Vagina (tissue), 2 donors: ENCODE measurements at regions not wholly inside any gene's neighbourhood (a gene's known extent, or its start where the extent isn't known, plus 50 kb on each side); places are given as distances from the start of the nearest gene placed in this dataset.

Experiments used
- DNase-seq, 2 donors: peaks; one replicate each; pipeline ENCODE4 v3.0.0-alpha.2; 2017; ENCODE audit errors: extremely low spot score in 2 of 2
- H3K27ac ChIP-seq: fragments of 200-600 bp; sonication (generic); one replicate; pipeline ENCODE4 v1.5.1; 2019
- H3K27me3 ChIP-seq: fragments of 200-600 bp; sonication (generic); one replicate; pipeline ENCODE4 v1.5.1; 2019
- H3K36me3 ChIP-seq, 2 donors: fragments of 200-600 bp; sonication (generic); one replicate each; pipeline ENCODE4 v1.5.1; 2017 to 2019
- H3K4me1 ChIP-seq: fragments of 200-600 bp; sonication (generic); one replicate; pipeline ENCODE4 v1.5.1; 2019
- H3K4me3 ChIP-seq, 2 donors: fragments of 200-600 bp; sonication (generic); 1 replicate in 1 of 2; 2 replicates in 1 of 2; pipeline ENCODE4 v1.5.1; 2016 to 2019
- H3K9me3 ChIP-seq: fragments of 200-600 bp; sonication (generic); one replicate; pipeline ENCODE4 v1.5.1; 2019
- POLR2A ChIP-seq, 2 donors: fragments of 450-650 bp; IDR thresholded peaks; one replicate each; pipeline ENCODE4 v1.6.1; 2017; ENCODE audit warnings: antibody characterized with exemption in 2 of 2, mild to moderate bottlenecking in 2 of 2, moderate library complexity in 2 of 2
- POLR2AphosphoS5 ChIP-seq, 2 donors: sonication (generic); formaldehyde crosslinking; IDR thresholded peaks; one replicate each; pipeline ENCODE4 v1.9.0; 2017; ENCODE audit warnings: antibody characterized with exemption in 2 of 2, mild to moderate bottlenecking in 2 of 2, low read depth in 1 of 2; ENCODE audit not compliant: insufficient read depth in 1 of 2
- intact Hi-C: fragments of 100-400 bp; cut with DNase I; formaldehyde crosslinking; loops from one replicate; pipeline ENCODE4 v1.15.1; 2023
- TF ChIP-seq, protein P1 (sequence below), 3 experiments: fragments of 450-650 bp in 2 of 3; fragments of 200-600 bp in 1 of 3; sonication (generic) in 1 of 3; IDR thresholded peaks; one replicate each; pipeline ENCODE4 v1.5.1; 2017 to 2019; ENCODE audit warnings: antibody characterized with exemption in 3 of 3, mild to moderate bottlenecking in 2 of 3, moderate library complexity in 2 of 3

DNA sequence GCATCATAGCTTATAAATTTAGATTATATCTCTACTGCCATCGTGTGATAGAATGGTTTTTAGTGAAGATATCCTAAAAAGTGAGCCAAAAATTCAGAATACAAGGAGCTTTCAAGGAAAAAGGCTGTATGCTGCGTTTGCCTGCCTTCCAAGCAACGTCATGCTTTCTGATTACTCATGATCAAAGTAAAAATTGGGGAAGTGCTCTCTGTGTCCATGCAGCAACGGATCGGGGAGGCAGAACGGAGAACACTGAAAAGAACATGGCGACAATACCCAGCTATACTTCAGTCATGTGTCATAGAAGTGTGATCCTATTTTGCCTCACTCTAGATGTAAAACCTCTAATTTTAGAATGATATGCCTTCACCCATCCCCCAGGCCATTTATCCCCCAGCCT is 185.7 kb downstream of the SUCLG1 start:
- Histone ChIP-seq H3K27ac (no peak overlapping the region), H3K9me3 (no peaks in the 10 kb centered on the region), H3K36me3 (no peaks in the 10 kb centered on the region), H3K4me3 (no peak overlapping the region), H3K27me3 (no peaks in the 10 kb centered on the region), H3K4me1 (no peaks in the 10 kb centered on the region)
- TF ChIP-seq POLR2AphosphoS5 (IDR thresholded peaks at IDR 0.05; ENCODE audit: insufficient read depth in 1 of 2, low read depth in 1 of 2) (no peak), POLR2A (IDR thresholded peaks at IDR 0.05) (no peak)
- TF ChIP-seq, protein P1, sequence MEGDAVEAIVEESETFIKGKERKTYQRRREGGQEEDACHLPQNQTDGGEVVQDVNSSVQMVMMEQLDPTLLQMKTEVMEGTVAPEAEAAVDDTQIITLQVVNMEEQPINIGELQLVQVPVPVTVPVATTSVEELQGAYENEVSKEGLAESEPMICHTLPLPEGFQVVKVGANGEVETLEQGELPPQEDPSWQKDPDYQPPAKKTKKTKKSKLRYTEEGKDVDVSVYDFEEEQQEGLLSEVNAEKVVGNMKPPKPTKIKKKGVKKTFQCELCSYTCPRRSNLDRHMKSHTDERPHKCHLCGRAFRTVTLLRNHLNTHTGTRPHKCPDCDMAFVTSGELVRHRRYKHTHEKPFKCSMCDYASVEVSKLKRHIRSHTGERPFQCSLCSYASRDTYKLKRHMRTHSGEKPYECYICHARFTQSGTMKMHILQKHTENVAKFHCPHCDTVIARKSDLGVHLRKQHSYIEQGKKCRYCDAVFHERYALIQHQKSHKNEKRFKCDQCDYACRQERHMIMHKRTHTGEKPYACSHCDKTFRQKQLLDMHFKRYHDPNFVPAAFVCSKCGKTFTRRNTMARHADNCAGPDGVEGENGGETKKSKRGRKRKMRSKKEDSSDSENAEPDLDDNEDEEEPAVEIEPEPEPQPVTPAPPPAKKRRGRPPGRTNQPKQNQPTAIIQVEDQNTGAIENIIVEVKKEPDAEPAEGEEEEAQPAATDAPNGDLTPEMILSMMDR (IDR thresholded peaks at IDR 0.05): no peak
- DNase-seq: no peak
- intact Hi-C loops: no loop called here

DNA sequence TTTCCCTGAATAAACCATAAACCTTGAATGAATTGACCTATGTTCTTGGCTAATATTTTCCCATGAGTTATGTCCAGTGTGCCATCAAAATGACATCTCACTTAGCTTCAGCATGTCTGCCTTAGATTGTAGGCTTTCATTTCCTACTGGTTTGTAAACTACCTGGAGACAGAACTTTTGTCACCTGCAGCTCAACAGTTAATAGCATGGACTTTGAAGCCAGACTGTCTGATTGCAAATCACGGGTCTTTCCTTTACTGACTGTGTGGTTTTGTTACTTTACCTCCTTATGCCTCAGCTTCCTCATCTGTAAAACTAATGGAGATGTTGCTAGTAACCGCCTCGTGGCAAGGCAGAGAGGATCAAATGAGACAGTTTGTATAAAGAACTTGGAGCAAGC is 187.1 kb downstream of the SUCLG1 start:
- H3K27ac ChIP-seq: no peak overlapping the region
- H3K9me3 ChIP-seq: no peaks in the 10 kb centered on the region
- no peaks in the 10 kb centered on the region for H3K36me3 ChIP-seq
- H3K27me3 ChIP-seq: no peaks in the 10 kb centered on the region
- no peak overlapping the region for H3K4me3 ChIP-seq
- TF ChIP-seq, protein P1 (IDR thresholded peaks at IDR 0.05): no peak
- TF ChIP-seq POLR2AphosphoS5 (IDR thresholded peaks at IDR 0.05; ENCODE audit: insufficient read depth in 1 of 2, low read depth in 1 of 2) (no peak), POLR2A (IDR thresholded peaks at IDR 0.05) (no peak)
- DNase-seq: no peak
- H3K4me1 ChIP-seq: no peaks in the 10 kb centered on the region
- intact Hi-C loops: no loop called here

DNA sequence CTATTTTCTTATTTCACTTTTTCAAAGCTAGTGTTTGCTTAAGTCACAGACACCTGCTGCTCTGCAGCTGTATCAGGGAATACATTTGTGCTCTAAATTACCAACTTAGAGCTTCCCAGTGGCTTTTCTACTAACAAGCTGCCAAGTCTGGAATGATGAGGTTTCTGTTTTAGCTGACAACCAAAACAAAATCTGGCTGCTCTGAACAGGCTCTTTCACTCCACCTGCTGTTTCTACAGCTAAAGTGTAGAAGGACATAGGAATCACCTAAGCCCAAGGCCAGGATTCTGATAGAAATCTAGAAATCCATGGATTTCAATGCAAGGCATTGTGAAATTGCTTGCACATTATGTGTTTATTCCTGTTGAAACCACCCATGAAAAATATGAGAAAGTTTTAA is 201.2 kb downstream of the SUCLG1 start:
- H3K27ac ChIP-seq: no peak overlapping the region
- no peaks in the 10 kb centered on the region for H3K36me3 ChIP-seq
- no peaks in the 10 kb centered on the region for H3K9me3 ChIP-seq
- H3K4me1 ChIP-seq: no peaks in the 10 kb centered on the region
- no peak overlapping the region for H3K4me3 ChIP-seq
- intact Hi-C loops: no loop called here
- no peaks in the 10 kb centered on the region for H3K27me3 ChIP-seq
- no peak for DNase-seq
- TF ChIP-seq, protein P1 (IDR thresholded peaks at IDR 0.05): no peak
- TF ChIP-seq POLR2AphosphoS5 (IDR thresholded peaks at IDR 0.05; ENCODE audit: insufficient read depth in 1 of 2, low read depth in 1 of 2) (no peak), POLR2A (IDR thresholded peaks at IDR 0.05) (no peak)

DNA sequence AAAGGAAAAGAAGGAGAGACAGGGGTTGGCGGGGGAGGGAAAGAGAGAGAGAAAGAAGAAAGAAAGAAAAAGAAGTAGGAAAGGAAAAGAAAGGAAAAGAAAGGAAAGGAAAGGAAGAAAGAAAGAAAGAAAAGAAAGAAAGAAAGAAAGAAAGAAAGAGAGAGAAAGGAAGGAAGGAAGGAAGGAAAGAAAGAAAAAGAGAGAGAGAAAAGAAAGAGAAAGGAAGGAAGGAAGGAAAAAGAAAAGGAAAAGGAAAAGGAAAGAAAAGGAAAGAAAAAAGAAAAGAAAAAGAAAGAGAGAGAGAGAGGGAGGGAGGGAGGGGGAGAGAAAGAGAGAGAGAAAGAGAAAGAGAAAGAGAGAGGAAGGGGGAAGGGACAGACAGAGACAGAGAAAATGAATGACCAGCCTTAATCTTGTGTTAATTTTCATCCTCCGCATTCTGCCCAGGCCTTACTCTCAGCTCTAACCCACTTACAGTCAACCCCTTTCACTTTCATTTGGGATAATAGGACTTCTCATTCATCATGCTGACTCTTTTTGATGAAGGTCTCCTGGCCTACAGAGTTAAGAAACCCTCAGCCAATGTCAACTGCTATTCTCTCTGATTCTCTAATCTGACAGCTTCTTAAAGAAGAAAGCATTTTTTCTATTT is 207.3 kb downstream of the SUCLG1 start:
- H3K27me3 ChIP-seq: no peaks in the 10 kb centered on the region
- H3K27ac ChIP-seq: no peak overlapping the region
- no peak for DNase-seq
- no peaks in the 10 kb centered on the region for H3K9me3 ChIP-seq
- no peaks in the 10 kb centered on the region for H3K36me3 ChIP-seq
- H3K4me1 ChIP-seq: no peaks in the 10 kb centered on the region
- intact Hi-C loops: no loop called here
- TF ChIP-seq POLR2A (IDR thresholded peaks at IDR 0.05): no peak
- TF ChIP-seq, protein P1 (IDR thresholded peaks at IDR 0.05): no peak
- TF ChIP-seq POLR2AphosphoS5 (IDR thresholded peaks at IDR 0.05; ENCODE audit: insufficient read depth in 1 of 2, low read depth in 1 of 2): no peak
- no peak overlapping the region for H3K4me3 ChIP-seq

DNA sequence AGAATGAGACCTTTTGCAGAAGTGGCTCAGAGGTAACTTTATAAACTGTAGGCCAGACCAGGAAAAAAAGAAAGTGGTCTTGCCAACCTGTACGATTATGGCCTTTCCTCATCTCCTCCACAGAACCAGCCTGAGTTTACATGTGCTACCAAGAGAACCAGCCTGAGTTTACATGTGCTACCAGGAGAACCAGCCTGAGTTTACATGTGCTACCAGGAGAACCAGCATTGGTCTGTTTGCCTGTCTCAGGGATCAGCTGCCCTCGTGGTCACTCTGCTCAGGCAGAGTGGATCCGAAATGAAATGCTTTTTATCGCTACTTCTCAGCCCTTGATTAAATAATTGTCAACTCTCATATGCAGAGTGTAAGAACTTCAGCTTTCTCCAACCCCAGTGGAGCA is 209.9 kb downstream of the SUCLG1 start:
- no peaks in the 10 kb centered on the region for H3K27me3 ChIP-seq
- H3K4me1 ChIP-seq: no peaks in the 10 kb centered on the region
- DNase-seq: no peak
- intact Hi-C loops: no loop called here
- TF ChIP-seq, protein P1 (IDR thresholded peaks at IDR 0.05): no peak
- TF ChIP-seq POLR2A (IDR thresholded peaks at IDR 0.05) (no peak), POLR2AphosphoS5 (IDR thresholded peaks at IDR 0.05; ENCODE audit: insufficient read depth in 1 of 2, low read depth in 1 of 2) (no peak)
- H3K36me3 ChIP-seq: no peaks in the 10 kb centered on the region
- H3K9me3 ChIP-seq: no peaks in the 10 kb centered on the region
- H3K27ac ChIP-seq: no peak overlapping the region
- no peak overlapping the region for H3K4me3 ChIP-seq
